ENCODE measurements at regions not wholly inside any gene's neighbourhood (a gene's known extent, or its start where the extent isn't known, plus 50 kb on each side); places are given as distances from the start of the nearest gene placed in this dataset.

DNA sequence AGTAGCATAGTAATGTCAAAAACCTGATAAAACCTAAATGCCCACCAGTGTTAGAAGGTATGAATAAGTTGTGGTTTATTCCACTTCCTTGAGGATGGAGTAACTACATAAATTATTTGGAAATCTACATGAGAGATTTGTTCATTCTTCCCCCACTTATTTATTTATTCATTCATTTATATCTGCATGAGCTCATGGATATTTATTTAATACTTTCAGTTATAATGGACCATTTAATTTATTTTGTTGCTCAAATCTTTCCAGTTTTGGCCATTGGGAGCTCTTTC, 223.8 kb upstream of the S1PR3 start:
- H3K27me3 ChIP-seq (replicated peaks in 1 of 4; ENCODE audit: control extremely low read depth in 1 of 4, control insufficient read depth in 3 of 4, insufficient read depth in 4 of 4, low read length in 3 of 4): no peaks in the 10 kb centered on the region
- DNase-seq (no peak), ATAC-seq (ENCODE audit: low read depth) (no peak)
- CTCF ChIA-PET: no interaction called here
- H3K79me2 ChIP-seq (ENCODE audit: control insufficient read depth, insufficient read depth, low read length): no peaks in the 10 kb centered on the region
- no peak overlapping the region for H3K9ac ChIP-seq (ENCODE audit: low read length)
- H3K9me3 ChIP-seq (ENCODE audit: control extremely low read depth in 1 of 3, control insufficient read depth in 2 of 3, insufficient read depth in 1 of 3, low read length in 2 of 3): no peaks in the 10 kb centered on the region
- H2AFZ ChIP-seq (ENCODE audit: insufficient read depth, low read depth, low read length, poor library complexity, severe bottlenecking): no peak overlapping the region
- H3K9me3 Mint-ChIP-seq (ENCODE audit: insufficient read depth): no peaks in the 10 kb centered on the region
- intact Hi-C loops (cut with micrococcal nuclease): no loop called here
- peaks cover 3% of the 10 kb centered on the region for H3K27me3 Mint-ChIP-seq
- no peak overlapping the region for H3K4me2 ChIP-seq (replicated peaks; ENCODE audit: low read depth, low read length, poor library complexity, severe bottlenecking)
- H3K36me3 ChIP-seq (replicated peaks in 1 of 2; ENCODE audit: control extremely low read depth in 1 of 2, control insufficient read depth in 1 of 2, extremely low read depth in 1 of 2, insufficient read depth in 2 of 2, low read length in 1 of 2): no peaks in the 10 kb centered on the region
- H3K4me3 ChIP-seq (ENCODE audit: control extremely low read depth in 1 of 5, extremely low read depth in 1 of 5, insufficient read depth in 1 of 5, low read depth in 2 of 5, low read length in 4 of 5): no peak overlapping the region
- no peak overlapping the region for H3K27ac ChIP-seq (ENCODE audit: low read length in 2 of 2)
- H3K4me1 ChIP-seq (ENCODE audit: control insufficient read depth in 2 of 2, insufficient read depth in 2 of 2, low read length in 2 of 2): no peaks in the 10 kb centered on the region
- TF ChIP-seq, protein P1, sequence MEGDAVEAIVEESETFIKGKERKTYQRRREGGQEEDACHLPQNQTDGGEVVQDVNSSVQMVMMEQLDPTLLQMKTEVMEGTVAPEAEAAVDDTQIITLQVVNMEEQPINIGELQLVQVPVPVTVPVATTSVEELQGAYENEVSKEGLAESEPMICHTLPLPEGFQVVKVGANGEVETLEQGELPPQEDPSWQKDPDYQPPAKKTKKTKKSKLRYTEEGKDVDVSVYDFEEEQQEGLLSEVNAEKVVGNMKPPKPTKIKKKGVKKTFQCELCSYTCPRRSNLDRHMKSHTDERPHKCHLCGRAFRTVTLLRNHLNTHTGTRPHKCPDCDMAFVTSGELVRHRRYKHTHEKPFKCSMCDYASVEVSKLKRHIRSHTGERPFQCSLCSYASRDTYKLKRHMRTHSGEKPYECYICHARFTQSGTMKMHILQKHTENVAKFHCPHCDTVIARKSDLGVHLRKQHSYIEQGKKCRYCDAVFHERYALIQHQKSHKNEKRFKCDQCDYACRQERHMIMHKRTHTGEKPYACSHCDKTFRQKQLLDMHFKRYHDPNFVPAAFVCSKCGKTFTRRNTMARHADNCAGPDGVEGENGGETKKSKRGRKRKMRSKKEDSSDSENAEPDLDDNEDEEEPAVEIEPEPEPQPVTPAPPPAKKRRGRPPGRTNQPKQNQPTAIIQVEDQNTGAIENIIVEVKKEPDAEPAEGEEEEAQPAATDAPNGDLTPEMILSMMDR (IDR thresholded peaks at IDR 0.05): no peak
- TF ChIP-seq EZH2 (IDR thresholded peaks at IDR 0.05; ENCODE audit: borderline replicate concordance, insufficient read depth, low read depth, low read length, poor library complexity, severe bottlenecking): no peak
- H4K20me1 ChIP-seq (ENCODE audit: control insufficient read depth, insufficient read depth, low read length, poor library complexity, severe bottlenecking): no peaks in the 10 kb centered on the region
- H3K27ac Mint-ChIP-seq: no peak overlapping the region
- H3K4me1 Mint-ChIP-seq: no peaks in the 10 kb centered on the region
- POLR2A ChIA-PET: no interaction called here
- no peak overlapping the region for H3K4me3 Mint-ChIP-seq

DNA sequence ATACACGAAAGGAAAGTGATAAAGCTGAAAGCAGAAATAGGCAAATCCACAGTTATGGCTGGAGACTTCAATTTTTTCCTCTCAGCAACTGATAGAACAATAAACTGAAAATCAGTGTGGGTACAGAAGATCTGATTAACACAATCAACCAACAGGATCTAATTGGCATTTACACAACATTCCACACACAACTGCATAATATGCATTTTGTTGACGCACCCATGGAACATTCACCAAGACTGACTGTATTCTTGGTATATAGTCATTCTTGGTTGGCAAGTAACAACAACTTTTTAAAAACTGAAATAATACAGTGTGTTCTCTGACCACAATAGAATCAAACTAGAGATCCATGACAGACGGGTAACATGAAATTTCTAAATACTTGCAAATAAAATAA, 218.7 kb upstream of the S1PR3 start:
- TF ChIP-seq EZH2 (IDR thresholded peaks at IDR 0.05; ENCODE audit: borderline replicate concordance, insufficient read depth, low read depth, low read length, poor library complexity, severe bottlenecking): no peak
- TF ChIP-seq, protein P1 (IDR thresholded peaks at IDR 0.05): no peak

More for the DNA sequence above, 218.7 kb upstream of the S1PR3 start:
- Histone ChIP-seq H3K27me3 (replicated peaks in 1 of 4; ENCODE audit: control extremely low read depth in 1 of 4, control insufficient read depth in 3 of 4, insufficient read depth in 4 of 4, low read length in 3 of 4) (no peaks in the 10 kb centered on the region), H3K9me3 (ENCODE audit: control extremely low read depth in 1 of 3, control insufficient read depth in 2 of 3, insufficient read depth in 1 of 3, low read length in 2 of 3) (no peaks in the 10 kb centered on the region), H3K4me3 (ENCODE audit: control extremely low read depth in 1 of 5, extremely low read depth in 1 of 5, insufficient read depth in 1 of 5, low read depth in 2 of 5, low read length in 4 of 5) (no peak overlapping the region), H3K4me2 (replicated peaks; ENCODE audit: low read depth, low read length, poor library complexity, severe bottlenecking) (no peak overlapping the region), H3K79me2 (ENCODE audit: control insufficient read depth, insufficient read depth, low read length) (no peaks in the 10 kb centered on the region), H3K4me1 (ENCODE audit: control insufficient read depth in 2 of 2, insufficient read depth in 2 of 2, low read length in 2 of 2) (peaks cover 10 to 11% of the 10 kb centered on the region in 2 donors), H3K9ac (ENCODE audit: low read length) (no peak overlapping the region), H4K20me1 (ENCODE audit: control insufficient read depth, insufficient read depth, low read length, poor library complexity, severe bottlenecking) (no peaks in the 10 kb centered on the region), H2AFZ (ENCODE audit: insufficient read depth, low read depth, low read length, poor library complexity, severe bottlenecking) (no peak overlapping the region), H3K36me3 (replicated peaks in 1 of 2; ENCODE audit: control extremely low read depth in 1 of 2, control insufficient read depth in 1 of 2, extremely low read depth in 1 of 2, insufficient read depth in 2 of 2, low read length in 1 of 2) (no peaks in the 10 kb centered on the region), H3K27ac (ENCODE audit: low read length in 2 of 2) (no peak overlapping the region)
- Mint-ChIP-seq H3K27me3 (peaks cover 5% of the 10 kb centered on the region), H3K4me1 (peaks cover 15% of the 10 kb centered on the region), H3K4me3 (no peak overlapping the region), H3K9me3 (ENCODE audit: insufficient read depth) (no peaks in the 10 kb centered on the region), H3K27ac (no peak overlapping the region)
- ATAC-seq (ENCODE audit: low read depth) (no peak), DNase-seq (no peak)
- ChIA-PET CTCF (no interaction called here), POLR2A (no interaction called here)
- no CpG with 5 or more reads among the region's 3 CpGs for WGBS (ENCODE audit: insufficient coverage)
- intact Hi-C loops (cut with micrococcal nuclease): no loop called here

Measured in B cell (primary cell).